NCI-H774 (cell line): ENCODE measurements at regions not wholly inside any gene's neighbourhood (a gene's known extent, or its start where the extent isn't known, plus 50 kb on each side); places are given as distances from the start of the nearest gene placed in this dataset.

Experiments used
- DNase-seq: peaks from one replicate; lab custom pipeline; 2025; lab: John Stamatoyannopoulos, UW

DNA sequence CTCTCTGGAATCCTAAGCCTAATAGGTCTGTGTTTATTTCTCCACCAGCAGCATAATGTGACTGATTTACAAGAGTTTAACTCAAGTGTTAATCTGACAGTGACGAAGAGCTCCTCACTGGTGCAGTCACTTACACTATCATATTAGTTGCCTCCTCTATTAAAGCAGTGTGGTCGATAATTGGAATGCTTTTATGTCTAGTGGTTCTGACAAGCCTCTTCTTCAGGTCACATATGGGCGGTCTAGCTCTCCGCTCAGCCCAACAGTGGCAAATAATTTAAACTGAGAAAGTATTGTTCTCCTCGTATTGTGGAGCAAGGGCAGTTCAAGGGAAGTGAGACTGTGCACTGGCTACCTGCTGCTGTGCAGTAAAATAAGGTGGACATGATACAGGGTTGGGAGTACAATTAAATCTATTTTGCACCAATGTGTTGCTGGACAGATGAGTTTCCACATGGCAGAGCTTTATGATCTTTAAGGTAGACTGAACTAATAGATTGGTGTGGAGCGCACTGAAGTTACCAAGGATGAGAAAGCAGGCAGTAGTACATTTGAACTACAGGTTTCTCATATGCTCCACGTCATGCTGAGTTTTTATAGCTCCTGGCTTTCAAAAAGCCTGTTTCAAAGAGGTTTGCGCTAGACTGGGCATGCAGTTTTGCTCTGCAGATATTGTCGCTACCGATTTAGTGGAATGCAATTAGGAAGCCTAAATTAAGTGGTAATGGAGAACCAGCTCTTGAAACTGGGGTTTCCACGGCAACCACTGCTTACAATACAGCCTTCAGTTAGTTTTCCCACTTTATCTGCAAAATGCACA, 151.7 kb upstream of the POU3F3 start:
- DNase-seq, result no peak

DNA sequence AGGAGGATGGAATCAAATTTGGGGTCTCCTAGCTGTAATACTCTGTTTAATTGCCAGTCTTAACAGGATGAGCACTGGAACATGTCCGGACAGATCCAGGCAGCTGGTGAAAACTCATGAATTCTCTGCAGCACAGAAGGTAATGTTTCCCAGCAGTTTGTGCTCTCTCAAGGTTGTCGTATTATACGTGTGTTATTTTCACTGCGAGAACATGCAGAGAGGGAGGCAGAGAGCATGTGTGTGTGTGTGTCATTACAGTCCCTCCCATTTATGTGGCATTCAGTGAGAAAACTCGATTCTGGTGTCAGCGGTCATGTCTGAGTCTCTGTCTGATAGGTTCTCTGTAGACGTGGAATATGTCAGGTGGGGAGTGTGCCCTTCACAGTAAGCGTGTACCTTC, 150.2 kb upstream of the POU3F3 start:
- DNase-seq, result no peak

DNA sequence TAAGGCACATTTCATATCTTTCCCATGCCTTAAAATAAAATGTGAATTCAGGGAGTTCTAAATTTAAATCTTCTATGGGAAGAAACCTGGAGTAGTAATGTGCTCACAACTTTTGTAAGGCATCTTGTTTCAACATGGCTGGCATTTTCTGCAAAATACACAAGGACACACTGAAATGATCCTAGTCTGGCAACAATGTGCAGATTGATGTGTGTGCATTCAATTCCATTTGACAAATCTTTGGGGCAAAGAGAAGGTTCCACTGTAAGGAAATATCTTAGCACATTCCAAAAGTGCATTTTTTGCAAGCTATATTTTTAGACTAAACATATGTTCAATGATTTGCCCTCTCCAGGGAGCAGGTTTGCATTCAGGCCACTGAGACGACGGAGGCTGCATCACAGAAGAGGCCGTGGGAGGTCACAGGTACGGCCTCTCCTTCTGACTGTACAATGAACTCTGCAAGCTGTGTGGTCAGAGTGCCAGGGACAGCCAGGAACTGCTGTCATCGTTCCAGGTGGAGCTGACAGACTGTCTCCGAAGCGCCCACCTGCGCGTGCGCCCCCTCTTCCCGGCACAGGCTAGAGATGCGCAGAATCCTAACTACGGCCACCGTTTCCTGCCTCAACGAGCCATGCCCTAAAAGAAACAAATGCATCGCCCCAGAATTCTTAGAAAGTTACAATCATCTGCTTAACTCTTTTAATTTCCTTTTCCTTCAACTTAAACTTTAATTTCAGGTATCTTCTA, 149.2 kb upstream of the POU3F3 start:
- DNase-seq, result no peak

DNA sequence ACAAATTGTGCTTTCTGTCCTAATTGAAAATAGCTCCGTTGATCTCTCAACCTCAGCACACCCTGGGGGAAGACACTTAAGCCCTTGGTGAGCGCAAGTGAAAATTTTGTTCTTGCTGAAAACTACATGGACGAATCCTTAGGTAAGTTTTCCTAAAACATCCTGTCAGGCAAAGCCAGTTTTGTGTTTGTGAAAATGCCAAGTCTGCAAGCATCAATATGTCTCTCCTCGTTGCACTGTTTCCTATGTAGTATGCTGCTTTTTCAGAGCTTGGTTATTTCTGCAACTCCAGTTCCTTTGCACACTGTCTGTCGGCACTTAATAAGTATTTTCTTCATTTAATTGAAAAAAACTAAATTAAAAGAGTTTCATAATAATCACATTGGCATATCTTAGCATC, 146.9 kb upstream of the POU3F3 start:
- DNase-seq, result no peak

DNA sequence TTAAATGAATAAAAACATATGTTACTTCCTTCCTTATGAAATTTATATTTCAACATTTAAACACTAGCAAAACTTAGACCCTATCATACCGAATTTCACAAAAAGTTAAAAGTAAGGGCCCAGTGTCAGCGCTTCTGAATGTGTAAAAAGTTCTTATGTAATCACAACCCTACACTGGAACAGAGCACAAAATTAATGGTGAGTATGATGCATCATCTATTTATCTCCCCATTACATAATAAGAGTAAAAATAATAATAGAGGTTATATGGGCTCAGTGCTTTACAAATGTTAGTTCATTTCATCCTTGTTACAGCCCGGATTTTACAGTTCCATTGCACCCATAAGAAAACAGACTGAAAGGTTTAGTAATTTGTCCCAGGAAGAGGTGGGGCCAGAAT, 144.9 kb upstream of the POU3F3 start:
- DNase-seq, result no peak

DNA sequence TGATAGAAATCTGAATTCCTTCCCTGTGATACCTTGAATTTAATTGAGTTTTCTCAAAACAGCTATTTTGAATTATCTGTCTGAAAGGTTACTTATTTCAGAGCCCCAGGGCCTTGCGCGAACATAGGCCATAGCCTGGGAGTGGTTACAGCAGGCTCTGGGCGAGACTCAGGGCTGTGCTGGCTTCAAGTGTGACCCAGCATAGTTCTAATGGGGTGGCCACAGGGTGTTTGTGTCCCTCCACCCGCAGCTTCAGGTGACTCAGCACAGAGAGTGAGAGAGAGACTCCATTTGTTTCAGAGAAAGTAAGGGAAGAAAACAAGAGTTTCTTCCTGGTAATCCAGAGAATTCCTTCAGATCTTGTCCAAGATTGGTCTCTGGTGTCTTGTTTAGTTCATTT, 137.9 kb upstream of the POU3F3 start:
- DNase-seq, result no peak

DNA sequence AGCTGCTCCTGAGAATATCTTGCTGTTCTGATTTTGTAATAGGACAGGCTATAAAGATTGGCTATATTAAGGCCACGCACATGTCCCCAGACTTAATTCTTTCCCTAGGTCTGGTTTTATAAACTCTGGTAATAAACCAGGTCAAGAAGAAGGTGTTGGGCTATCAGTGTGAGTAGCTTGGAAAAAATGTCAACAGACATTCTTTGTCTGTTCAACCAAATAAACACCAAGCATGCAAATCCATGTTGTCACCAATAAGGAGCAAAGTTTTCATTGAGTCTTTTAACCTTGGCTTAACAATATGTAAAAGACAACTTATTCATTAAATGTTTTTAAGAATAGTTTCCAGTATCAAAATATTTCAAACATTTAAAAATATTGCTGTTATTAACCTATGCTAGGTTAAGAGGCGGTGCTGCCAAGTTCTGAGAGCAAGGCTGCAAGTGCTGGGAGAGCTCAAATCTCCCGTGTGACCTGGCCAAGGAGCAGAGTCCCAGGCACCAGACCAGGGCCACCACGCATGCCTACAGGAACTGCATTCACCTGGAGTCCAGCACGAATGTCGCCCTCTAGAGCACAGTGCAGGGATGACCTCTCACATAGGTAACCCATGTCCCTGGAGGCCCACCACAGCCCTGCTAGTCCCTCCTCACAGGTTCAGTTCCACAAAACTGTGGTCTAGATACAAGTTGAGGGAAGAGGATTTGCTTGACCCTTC, 120.5 kb upstream of the POU3F3 start:
- no peak for DNase-seq

DNA sequence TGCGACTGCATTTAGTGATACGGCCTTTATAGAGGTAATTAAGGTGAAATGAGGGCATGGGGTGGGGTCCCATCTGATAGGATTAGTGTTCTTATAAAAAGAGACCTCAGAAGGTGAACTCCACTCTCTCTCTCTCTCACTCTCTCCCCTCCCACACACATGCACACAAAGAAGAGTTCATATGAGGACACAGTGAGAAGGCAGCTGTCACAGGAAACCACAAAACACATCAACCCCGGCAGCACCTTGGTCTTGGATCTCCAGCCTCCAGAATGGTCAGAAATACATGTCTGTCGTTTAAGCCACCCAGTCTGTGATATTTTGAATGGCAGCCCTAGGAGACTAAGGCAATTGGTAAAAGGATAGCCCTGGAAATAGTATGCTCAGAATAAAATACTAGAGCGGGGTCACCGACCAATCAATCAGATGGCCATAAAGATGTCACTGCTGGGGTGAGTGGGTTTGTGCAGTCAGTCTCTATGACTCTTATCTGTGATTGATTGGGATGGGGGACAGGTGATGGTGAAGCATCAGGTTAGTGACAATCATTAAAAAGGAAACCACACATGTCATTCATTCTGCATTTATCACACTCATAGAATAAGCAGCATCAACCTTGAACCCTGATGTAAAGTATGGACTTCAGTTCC, 118.9 kb upstream of the POU3F3 start:
- peak; percentile 11 for DNase-seq

DNA sequence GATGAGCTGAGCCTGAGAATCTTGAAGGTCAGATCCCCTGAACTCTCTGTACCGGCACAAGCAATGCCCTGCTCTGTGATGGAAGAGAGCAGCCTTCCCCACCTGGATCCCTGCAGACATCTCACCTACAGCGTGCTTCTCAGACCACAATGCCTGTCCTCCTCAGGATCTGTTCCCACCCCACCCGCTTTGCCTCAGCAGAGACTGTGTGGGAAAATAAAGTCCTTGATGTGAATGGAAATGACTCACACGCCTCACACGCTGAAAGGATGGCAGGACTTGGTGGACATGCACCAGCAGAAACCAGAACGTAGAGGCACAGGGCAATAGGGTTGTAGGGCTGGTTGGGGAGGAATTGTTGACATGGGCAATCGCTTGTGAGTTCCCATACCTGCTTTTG, 117.9 kb upstream of the POU3F3 start:
- no peak for DNase-seq

DNA sequence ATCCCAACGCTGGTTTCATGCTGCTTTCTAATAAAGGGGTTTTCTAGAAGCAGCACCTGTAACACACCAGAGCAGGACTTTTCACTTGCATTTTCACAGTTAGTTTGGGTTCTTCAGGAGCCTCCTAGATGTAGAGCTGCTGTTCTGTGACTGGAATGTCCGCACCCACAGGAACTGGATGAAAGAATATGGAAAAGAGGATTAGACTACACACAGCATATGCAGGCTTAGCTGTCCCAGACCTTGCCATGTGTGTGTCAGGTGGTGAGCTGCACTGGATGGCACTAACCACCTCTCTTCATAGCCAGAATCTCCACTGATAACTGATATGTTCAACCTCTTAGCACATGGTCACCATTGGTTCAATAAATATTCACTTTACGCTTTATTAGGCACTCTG, 112.1 kb upstream of the POU3F3 start:
- no peak for DNase-seq

DNA sequence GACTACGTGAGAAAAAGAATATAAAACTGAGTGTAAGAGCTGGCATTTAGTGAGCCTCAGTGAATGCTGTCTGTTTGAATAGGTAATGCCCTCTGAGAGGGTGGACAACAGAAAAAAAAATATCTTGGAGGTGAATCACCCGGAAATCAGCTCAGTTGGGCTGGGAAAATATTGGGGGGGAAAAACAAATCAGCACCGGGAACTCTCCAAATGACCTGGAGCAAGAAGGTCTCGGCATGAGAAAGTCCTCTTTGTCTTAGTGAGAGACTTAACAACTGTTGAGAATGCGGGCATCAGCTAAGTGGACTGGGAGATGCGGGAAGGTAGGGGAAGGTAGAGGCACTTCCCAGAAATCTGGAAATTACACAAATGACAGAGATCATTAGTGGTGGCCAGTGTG, 109.4 kb upstream of the POU3F3 start:
- no peak for DNase-seq

DNA sequence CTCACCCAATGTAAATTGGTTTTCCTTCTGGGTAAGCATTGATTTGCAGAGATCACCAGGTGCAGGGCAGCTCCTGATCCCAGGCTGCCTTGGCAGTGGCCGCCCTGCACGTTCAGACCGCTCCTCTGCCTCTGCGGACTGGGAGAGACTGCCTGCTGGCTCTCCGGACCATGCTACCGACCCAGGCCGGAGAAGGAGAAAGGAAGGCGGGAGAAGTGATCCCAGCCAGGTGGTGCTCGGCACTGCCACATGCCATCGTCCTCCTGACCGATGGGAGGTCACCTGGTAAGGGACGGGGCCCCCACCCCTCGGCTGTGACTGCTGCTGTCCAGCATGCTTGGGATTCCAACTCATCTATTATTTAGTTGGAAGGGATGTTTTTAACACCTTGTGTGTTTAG, 108.1 kb upstream of the POU3F3 start:
- DNase-seq, result no peak

DNA sequence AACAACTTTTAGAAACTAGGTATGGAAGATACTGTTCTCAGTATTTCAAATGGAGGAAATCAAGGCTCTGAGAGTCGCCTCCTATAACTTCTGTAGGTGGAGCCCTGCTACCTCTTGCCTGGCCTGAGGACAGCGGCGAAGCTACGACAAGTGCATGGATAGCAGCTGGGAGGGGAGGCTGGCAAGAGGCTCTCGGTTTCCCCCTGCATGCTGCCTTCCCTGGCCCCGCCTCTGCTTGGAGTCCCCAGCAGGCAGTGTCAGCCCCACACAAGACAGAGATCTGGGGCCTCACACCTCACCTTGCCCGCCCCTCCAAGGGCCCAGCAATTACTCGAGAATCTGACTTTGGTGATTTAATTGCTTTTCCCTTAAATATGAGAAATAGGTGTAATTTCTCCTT, 107.6 kb upstream of the POU3F3 start:
- DNase-seq, result no peak

DNA sequence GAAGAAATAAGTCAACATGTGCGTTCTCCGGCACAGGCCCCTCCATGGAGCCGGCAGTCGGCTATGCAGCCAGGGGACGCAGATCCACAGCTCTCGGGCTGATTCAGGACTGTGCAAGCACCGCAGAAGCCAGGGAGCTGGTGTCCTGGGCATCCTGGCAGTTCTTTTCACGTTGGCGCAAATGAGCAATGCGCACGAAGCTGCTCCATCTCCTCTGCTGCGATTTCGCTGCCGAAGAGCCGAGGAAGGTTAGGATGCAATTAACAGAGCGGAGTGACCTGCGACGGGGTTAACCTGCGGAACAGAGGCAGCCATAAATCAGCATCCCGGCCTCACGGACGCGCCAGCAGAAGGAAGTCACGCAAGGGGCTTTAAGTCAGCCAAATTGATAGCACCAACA, 107.1 kb upstream of the POU3F3 start:
- DNase-seq, result no peak

DNA sequence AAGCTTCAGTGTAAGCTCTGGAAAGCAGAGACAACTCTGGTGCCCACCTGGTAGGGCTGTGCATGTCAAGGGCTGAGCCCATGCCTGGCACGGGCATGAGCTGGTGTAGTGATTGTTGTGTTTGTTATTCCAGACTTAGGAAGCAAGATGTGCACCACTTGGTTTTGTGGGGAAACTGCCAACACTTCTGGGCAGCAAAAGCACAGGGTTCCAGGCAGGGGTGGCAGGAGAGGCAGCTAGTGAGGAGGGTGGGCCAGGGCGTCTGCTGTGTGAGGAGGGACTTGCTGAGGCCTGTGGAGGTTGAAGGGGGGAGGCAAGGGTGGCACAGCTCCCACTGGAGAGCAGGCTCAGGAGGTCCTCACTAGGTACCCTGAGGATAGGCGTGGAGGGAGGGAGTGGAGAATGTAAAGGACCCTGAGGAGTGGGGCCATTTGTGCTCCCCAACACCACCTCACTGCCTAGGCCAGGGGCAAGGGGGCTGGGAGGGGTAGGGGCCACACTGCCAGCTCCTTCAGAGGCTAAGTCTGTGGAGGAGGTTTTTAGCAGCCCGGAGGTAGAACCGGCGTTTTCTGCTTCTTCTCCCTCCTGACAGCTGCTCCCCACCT, 104.0 kb upstream of the POU3F3 start:
- no peak for DNase-seq

DNA sequence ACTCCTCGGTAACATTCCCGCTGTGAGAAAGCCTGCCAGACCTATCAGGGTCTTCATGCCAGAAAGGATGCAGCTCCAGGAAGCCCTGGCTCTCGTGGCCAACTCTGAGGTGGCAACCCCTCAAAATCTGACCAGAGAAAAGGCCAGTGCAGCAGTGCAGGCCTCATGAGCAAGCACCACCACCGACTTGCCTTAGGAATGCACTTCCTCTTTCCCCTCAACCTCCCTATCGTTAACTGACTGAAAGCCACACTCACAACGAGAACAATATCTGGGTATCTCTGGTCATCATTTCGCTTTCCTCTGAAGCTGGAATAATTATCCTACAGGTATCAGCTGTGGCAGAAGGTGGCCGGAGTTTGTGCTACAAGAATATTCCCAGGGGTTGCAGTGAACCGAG, 101.4 kb upstream of the POU3F3 start:
- DNase-seq, result no peak

DNA sequence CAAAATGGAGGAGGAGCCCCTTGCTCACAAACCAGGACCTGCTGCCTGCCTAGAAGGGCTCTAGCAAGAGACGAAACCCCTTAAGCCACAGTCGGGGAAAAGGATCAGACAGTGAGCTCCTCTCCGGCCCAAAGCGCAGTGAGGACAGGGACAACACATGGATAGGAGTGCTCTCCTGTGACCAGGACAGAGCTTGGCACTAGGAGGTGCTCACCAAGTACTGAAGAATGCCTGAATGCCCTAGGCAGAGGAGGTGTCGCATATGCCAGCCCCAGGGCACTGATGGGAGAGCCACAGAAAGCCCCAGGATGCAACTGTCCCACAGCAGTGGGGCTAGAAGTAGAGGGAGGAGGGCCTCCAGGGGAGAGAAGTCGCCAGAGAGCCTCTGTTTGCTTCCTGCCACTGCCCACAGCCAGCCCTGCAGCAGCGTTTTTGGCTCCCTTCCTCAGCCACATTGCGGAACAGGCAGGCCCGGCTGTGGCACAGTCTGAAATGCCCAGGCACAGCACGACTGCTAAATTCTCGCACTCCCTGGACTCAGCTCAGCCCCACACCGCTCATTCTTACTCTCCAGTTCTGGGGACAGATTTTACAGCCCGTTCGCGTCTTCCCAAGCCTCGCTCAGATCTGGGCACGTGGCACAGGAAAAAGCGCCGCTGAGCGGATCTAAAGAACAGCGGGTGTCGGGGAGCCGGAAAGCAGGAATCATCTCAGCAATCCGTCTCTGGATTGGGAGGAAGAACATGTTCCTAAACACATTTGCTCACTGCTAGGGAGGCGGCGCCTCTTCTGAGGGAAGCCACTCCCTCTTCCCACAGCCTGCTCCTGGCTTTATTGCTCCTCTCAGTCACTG, 98.7 kb upstream of the POU3F3 start:
- no peak for DNase-seq

DNA sequence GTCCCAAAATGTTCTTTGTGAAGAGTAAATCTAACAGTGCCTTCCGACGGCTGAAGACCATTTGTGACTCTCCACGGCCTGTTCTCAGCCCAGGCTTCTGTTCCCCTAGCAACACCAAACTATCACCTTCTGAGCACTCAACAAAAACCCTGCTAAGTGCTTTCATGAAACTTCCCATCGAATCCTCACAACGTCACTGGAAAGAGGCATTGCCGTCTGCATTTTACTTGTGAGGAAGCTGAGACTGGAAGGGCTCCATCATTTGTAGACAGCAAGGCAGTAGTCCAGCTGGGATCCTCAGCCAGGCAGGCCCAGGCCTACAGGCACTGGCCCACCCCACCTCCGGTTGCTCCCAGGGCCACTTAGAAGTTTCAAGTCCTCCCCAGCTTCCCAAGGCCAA, 97.8 kb upstream of the POU3F3 start:
- no peak for DNase-seq

DNA sequence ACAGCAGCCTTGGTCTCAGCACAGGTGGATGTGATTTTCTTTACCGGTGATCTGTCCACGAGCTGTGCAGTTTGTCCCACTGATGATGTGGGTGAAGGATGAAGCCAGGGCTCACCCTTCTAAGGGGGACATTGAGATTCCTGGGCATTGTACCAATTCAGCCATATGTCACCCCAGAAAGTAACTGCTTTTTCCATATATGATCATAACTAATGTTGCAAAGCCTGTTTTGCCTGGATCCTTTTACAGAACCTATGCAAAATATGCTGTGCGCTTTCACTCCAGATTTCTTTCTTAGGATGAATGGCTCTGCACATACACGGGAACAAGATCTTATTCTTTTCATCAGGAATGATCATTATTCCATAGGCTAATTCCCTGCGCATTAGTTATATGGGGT, 96.9 kb upstream of the POU3F3 start:
- DNase-seq, result no peak

DNA sequence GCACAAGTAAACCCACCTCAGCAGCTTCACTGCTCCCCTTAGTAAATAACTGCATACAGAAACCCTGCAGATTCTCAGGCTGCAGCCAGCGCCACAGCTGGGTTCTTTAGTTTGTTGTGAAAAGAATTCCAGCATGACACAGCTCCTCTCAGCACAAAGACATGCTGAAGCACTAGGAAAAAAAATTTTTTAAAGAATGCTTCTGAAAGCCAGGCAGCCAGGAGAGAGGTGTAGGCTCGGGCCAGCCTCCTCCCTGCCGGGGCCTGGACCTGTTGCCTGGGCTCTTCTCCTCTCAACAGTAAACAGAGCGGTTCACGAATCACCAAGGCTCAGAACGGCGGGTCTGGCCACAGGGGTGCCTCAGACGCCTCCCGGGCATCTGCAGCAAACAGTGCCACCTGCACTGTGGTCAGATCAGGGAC, 95.7 kb upstream of the POU3F3 start:
- DNase-seq, result peak; percentile 5

DNA sequence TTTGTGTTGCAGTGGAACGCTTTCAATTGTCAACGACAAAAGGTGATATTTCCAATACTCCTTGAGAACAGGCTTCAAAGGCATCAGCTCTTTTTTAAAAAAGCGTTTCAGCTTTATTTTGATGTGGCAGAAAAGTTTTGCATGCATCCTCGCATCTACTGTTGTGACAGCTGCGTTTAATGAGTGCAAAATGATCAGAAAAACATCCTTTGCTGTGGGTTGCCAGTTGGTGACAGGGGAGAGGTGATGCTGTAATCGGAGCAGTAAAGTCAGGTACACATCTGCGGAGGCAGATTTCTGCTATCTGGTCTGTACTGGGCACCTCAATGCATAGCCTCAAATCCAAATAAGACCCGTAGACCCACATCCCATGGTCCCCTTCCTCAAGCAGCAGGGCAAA, 91.9 kb upstream of the POU3F3 start:
- DNase-seq, result no peak
